ENCODE measurements at regions not wholly inside any gene's neighbourhood (a gene's known extent, or its start where the extent isn't known, plus 50 kb on each side); places are given as distances from the start of the nearest gene placed in this dataset.

DNA sequence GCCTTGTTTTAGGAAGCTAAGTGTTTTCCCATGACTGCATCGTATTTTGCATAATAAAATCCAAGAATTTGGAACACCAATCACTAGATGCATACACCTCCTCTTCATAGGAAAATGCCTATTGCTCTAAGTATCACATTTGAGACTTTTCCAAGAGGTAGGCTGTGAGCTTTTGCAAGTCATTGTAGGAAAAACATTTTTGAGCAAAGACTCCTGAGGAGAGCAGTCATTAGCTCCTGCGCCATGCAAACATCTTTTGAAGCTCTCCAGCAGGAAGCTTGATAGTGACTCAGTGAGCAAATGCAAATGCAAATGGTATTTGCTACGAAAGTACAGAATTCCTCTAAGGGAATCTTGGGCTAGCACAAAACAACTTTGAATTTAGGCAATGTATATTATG is 750.4 kb downstream of the QKI start:
- TF ChIP-seq, protein P1, sequence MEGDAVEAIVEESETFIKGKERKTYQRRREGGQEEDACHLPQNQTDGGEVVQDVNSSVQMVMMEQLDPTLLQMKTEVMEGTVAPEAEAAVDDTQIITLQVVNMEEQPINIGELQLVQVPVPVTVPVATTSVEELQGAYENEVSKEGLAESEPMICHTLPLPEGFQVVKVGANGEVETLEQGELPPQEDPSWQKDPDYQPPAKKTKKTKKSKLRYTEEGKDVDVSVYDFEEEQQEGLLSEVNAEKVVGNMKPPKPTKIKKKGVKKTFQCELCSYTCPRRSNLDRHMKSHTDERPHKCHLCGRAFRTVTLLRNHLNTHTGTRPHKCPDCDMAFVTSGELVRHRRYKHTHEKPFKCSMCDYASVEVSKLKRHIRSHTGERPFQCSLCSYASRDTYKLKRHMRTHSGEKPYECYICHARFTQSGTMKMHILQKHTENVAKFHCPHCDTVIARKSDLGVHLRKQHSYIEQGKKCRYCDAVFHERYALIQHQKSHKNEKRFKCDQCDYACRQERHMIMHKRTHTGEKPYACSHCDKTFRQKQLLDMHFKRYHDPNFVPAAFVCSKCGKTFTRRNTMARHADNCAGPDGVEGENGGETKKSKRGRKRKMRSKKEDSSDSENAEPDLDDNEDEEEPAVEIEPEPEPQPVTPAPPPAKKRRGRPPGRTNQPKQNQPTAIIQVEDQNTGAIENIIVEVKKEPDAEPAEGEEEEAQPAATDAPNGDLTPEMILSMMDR (IDR thresholded peaks at IDR 0.05; ENCODE audit: low read depth, low read length) = no peak
- TF ChIP-seq EZH2phosphoT487 (IDR thresholded peaks at IDR 0.05; ENCODE audit: low read depth) = no peak
